ENCODE measurements at regions not wholly inside any gene's neighbourhood (a gene's known extent, or its start where the extent isn't known, plus 50 kb on each side); places are given as distances from the start of the nearest gene placed in this dataset.

- Histone ChIP-seq H3K4me3 (no peak overlapping the region), H3K9me3 (ENCODE audit: low read depth) (no peaks in the 10 kb centered on the region), H3K27ac (no peak overlapping the region), H3K36me3 (no peaks in the 10 kb centered on the region), H3K27me3 (peaks cover 3% of the 10 kb centered on the region), H3K4me1 (ENCODE audit: low read depth) (no peaks in the 10 kb centered on the region)
- DNase-seq (ENCODE audit: low read depth in 1 of 2, low spot score in 1 of 2), result no peak
- no peak for TF ChIP-seq CTCF (IDR thresholded peaks at IDR 0.05; ENCODE audit: low read depth, low read length)
Measured at GRCh38 chr2:81283081-81283480, 978.5 kb upstream of the LRRTM1 start.

- H3K27ac ChIP-seq, result no peak overlapping the region
- peaks cover 3% of the 10 kb centered on the region for H3K27me3 ChIP-seq
- no peak for DNase-seq (ENCODE audit: low read depth in 1 of 2, low spot score in 1 of 2)
- no peak overlapping the region for H3K4me3 ChIP-seq
- no peaks in the 10 kb centered on the region for H3K36me3 ChIP-seq
- H3K4me1 ChIP-seq (ENCODE audit: low read depth), result no peaks in the 10 kb centered on the region
- no peak for TF ChIP-seq CTCF (IDR thresholded peaks at IDR 0.05; ENCODE audit: low read depth, low read length)
- no peaks in the 10 kb centered on the region for H3K9me3 ChIP-seq (ENCODE audit: low read depth)
Measured at GRCh38 chr2:81282151-81282769, 977.7 kb upstream of the LRRTM1 start.

- Histone ChIP-seq H3K4me3 (no peak overlapping the region), H3K4me1 (ENCODE audit: low read depth) (no peaks in the 10 kb centered on the region), H3K27ac (no peak overlapping the region), H3K36me3 (no peaks in the 10 kb centered on the region), H3K9me3 (ENCODE audit: low read depth) (no peaks in the 10 kb centered on the region), H3K27me3 (no peaks in the 10 kb centered on the region)
- DNase-seq (ENCODE audit: low read depth in 1 of 2, low spot score in 1 of 2), result no peak
- no peak for TF ChIP-seq CTCF (IDR thresholded peaks at IDR 0.05; ENCODE audit: low read depth, low read length)
Measured at GRCh38 chr2:81276595-81276994, 972.0 kb upstream of the LRRTM1 start.

- Histone ChIP-seq H3K9me3 (ENCODE audit: low read depth) (no peaks in the 10 kb centered on the region), H3K27ac (no peak overlapping the region), H3K4me1 (ENCODE audit: low read depth) (no peaks in the 10 kb centered on the region), H3K36me3 (no peaks in the 10 kb centered on the region), H3K4me3 (no peak overlapping the region), H3K27me3 (no peaks in the 10 kb centered on the region)
- peak; percentile 3 for TF ChIP-seq CTCF (IDR thresholded peaks at IDR 0.05; ENCODE audit: low read depth, low read length)
- DNase-seq (ENCODE audit: low read depth in 1 of 2, low spot score in 1 of 2), result peak; percentile 0 to 45
Measured at GRCh38 chr2:81266106-81266505, 961.6 kb upstream of the LRRTM1 start.

GRCh38 chr2:81263989-81264388, 959.4 kb upstream of the LRRTM1 start:
- DNase-seq (ENCODE audit: low read depth in 1 of 2, low spot score in 1 of 2), result no peak
- no peak overlapping the region for H3K4me3 ChIP-seq
- H3K9me3 ChIP-seq (ENCODE audit: low read depth), result no peaks in the 10 kb centered on the region
- no peaks in the 10 kb centered on the region for H3K36me3 ChIP-seq
- no peak for TF ChIP-seq CTCF (IDR thresholded peaks at IDR 0.05; ENCODE audit: low read depth, low read length)
- no peaks in the 10 kb centered on the region for H3K27me3 ChIP-seq
- H3K27ac ChIP-seq, result no peak overlapping the region
- H3K4me1 ChIP-seq (ENCODE audit: low read depth), result no peaks in the 10 kb centered on the region

All from cardiac muscle cell (in vitro differentiated cells and primary cell).